ENCODE measurements at regions not wholly inside any gene's neighbourhood (a gene's known extent, or its start where the extent isn't known, plus 50 kb on each side); places are given as distances from the start of the nearest gene placed in this dataset.

DNA sequence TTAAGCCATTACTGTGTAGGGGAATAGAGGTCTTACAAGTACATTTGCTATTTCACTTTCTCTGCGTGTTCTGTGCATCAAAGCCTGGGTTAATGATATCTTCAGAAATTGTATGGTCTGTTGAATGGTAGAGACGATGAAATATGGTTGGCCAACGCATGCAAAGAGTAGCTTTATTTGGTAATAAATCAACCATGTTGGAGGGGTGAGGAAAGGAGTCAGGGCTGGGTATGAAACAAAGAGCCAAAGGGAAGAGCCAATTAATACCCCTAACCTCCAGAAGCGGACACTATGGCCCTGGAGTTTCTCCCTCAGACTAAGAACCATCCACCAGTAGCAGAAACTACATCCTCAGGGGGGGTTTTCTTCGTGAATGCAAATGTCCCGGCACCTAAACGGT is 1974.0 kb upstream of the WWC1 start (continued):
- no peak for TF ChIP-seq EMX1 (CRISPR knock-in tag; IDR thresholded peaks at IDR 0.05)
- no peak for TF ChIP-seq SP1 (CRISPR knock-in tag; conservative IDR thresholded peaks at IDR 0.05)
- TF ChIP-seq ERG (CRISPR knock-in tag; IDR thresholded peaks at IDR 0.05), result no peak

GRCh38 chr5:166320920-166321480 is 1970.4 kb upstream of the WWC1 start:
- 0 out of 2 replicates have a peak, but pooled peaks have one; percentile 10 for ATAC-seq
- no peak for DNase-seq (ENCODE audit: low spot score)
- CTCF ChIA-PET, result no interaction called here
- peak overlapping the region; percentile 61; the same call in 1 of the 2 replicates for H3K27ac Mint-ChIP-seq
- POLR2A ChIA-PET, result no interaction called here
- H3K4me1 Mint-ChIP-seq, result peaks cover 73% of the 10 kb centered on the region
- H3K9me3 Mint-ChIP-seq, result no peaks in the 10 kb centered on the region
- H3K27me3 Mint-ChIP-seq (ENCODE audit: low read depth), result peaks cover 61% of the 10 kb centered on the region
- TF ChIP-seq PRDM15 (CRISPR knock-in tag; IDR thresholded peaks at IDR 0.05), result no peak
- H3K4me3 Mint-ChIP-seq, result peak overlapping the region; percentile 22
- no peaks in the 10 kb centered on the region for H3K36me3 Mint-ChIP-seq

GRCh38 chr5:166324372-166324771 is 1967.1 kb upstream of the WWC1 start:
- CTCF ChIA-PET, result interaction anchor here (1.1 kb wide), 1 partner anchor 18 kb away, joined by 3 read pairs; no protein-coding TSS in a partner anchor
- Mint-ChIP-seq H3K4me1 (peaks cover 66% of the 10 kb centered on the region), H3K4me3 (peak overlapping the region; percentile 45), H3K36me3 (no peaks in the 10 kb centered on the region), H3K9me3 (no peaks in the 10 kb centered on the region), H3K27ac (no peak overlapping the region), H3K27me3 (ENCODE audit: low read depth) (peaks cover 79% of the 10 kb centered on the region)
- peak; percentile 68 for ATAC-seq
- no peak for DNase-seq (ENCODE audit: low spot score)
- POLR2A ChIA-PET, result no interaction called here
- TF ChIP-seq FOXP4 (CRISPR knock-in tag; IDR thresholded peaks at IDR 0.05), result peak; percentile 80; the same call in 1 of the 2 replicates
- no peak for TF ChIP-seq PRDM15 (CRISPR knock-in tag; IDR thresholded peaks at IDR 0.05)
- 0 out of 2 replicates have a peak, but pooled peaks have one; percentile 25 for TF ChIP-seq ETV6 (CRISPR knock-in tag; IDR thresholded peaks at IDR 0.05)

- H3K27ac Mint-ChIP-seq, result no peak overlapping the region
- H3K4me3 Mint-ChIP-seq, result no peak overlapping the region
- DNase-seq (ENCODE audit: low spot score) (no peak), ATAC-seq (peak; percentile 65)
- peaks cover 54% of the 10 kb centered on the region for H3K27me3 Mint-ChIP-seq (ENCODE audit: low read depth)
- H3K9me3 Mint-ChIP-seq, result no peaks in the 10 kb centered on the region
- ChIA-PET CTCF (no interaction called here), POLR2A (no interaction called here)
- H3K36me3 Mint-ChIP-seq, result no peaks in the 10 kb centered on the region
- H3K4me1 Mint-ChIP-seq, result peaks cover 39% of the 10 kb centered on the region
- TF ChIP-seq RELA (CRISPR knock-in tag; IDR thresholded peaks at IDR 0.05; ENCODE audit: borderline replicate concordance) (no peak), HMGA2 (CRISPR knock-in tag; IDR thresholded peaks at IDR 0.05) (no peak), MXD4 (CRISPR knock-in tag; IDR thresholded peaks at IDR 0.05; ENCODE audit: borderline replicate concordance) (no peak), SP1 (CRISPR knock-in tag; conservative IDR thresholded peaks at IDR 0.05) (no peak), CREB1 (CRISPR knock-in tag; IDR thresholded peaks at IDR 0.05) (no peak), GABPB1 (CRISPR knock-in tag; IDR thresholded peaks at IDR 0.05) (no peak), SMAD3 (CRISPR knock-in tag; IDR thresholded peaks at IDR 0.05; ENCODE audit: borderline replicate concordance) (no peak)
- TF ChIP-seq, protein P1, sequence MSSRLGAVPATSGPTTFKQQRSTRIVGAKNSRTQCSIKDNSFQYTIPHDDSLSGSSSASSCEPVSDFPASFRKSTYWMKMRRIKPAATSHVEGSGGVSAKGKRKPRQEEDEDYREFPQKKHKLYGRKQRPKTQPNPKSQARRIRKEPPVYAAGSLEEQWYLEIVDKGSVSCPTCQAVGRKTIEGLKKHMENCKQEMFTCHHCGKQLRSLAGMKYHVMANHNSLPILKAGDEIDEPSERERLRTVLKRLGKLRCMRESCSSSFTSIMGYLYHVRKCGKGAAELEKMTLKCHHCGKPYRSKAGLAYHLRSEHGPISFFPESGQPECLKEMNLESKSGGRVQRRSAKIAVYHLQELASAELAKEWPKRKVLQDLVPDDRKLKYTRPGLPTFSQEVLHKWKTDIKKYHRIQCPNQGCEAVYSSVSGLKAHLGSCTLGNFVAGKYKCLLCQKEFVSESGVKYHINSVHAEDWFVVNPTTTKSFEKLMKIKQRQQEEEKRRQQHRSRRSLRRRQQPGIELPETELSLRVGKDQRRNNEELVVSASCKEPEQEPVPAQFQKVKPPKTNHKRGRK (CRISPR knock-in tag; IDR thresholded peaks at IDR 0.05; ENCODE audit: borderline replicate concordance), result no peak
- TF ChIP-seq, protein P2, sequence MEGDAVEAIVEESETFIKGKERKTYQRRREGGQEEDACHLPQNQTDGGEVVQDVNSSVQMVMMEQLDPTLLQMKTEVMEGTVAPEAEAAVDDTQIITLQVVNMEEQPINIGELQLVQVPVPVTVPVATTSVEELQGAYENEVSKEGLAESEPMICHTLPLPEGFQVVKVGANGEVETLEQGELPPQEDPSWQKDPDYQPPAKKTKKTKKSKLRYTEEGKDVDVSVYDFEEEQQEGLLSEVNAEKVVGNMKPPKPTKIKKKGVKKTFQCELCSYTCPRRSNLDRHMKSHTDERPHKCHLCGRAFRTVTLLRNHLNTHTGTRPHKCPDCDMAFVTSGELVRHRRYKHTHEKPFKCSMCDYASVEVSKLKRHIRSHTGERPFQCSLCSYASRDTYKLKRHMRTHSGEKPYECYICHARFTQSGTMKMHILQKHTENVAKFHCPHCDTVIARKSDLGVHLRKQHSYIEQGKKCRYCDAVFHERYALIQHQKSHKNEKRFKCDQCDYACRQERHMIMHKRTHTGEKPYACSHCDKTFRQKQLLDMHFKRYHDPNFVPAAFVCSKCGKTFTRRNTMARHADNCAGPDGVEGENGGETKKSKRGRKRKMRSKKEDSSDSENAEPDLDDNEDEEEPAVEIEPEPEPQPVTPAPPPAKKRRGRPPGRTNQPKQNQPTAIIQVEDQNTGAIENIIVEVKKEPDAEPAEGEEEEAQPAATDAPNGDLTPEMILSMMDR (IDR thresholded peaks at IDR 0.05), result no peak
Measured at GRCh38 chr5:166329149-166329800, 1962.2 kb upstream of the WWC1 start.
